HG03460 (cell line): ENCODE measurements at regions not wholly inside any gene's neighbourhood (a gene's known extent, or its start where the extent isn't known, plus 50 kb on each side); places are given as distances from the start of the nearest gene placed in this dataset.
"Not testable (repeated sequence)": the region's sequence is repeated elsewhere in the genome, so short reads cannot be mapped to it uniquely, and the experiment has no call there.

ENCODE experiments used
- ATAC-seq: cut with Tn5 transposase; IDR thresholded peaks from one replicate; pipeline ENCODE4 v1.9.1; 2021; ENCODE audit not compliant: unreplicated experiment

DNA sequence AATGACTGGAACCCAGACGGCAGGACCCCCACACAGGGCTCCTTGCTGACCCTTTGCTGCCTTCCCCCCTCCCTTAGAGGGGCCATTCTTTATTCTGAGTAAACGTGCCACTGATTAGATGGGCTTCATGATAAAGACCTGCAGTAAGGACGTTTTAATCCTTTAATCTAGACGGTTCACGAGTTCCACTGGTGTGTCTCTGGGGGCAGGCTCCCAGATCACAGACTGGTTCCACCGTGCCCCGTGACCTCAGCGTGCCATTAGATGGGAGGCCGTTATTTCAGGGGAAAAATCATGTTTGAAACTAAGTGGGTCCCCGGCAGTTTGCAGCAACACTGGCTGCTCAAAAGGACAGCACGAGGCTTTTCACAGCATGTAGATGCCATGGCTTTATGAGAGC, 246.9 kb upstream of the PLGLB2 start:
- ATAC-seq, result not testable (repeated sequence)

DNA sequence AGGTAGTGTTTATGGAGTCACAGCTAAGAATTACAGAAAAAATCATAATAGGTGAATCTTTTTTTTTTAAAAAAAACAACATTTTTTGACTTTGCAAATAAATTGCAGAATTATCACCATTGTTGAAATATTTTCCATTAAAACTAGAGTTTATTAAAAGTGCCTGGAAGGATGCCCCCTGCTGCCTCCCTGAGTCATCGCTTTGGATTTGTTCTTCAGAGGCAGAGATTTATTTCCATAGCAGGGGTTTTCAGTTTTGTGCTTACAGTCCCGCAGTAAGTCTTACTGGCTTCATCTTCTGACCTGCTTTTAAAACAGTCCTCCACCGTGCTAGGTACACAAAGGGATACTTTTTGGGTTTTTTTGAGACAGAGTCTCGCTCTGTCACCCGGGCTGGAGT, 244.9 kb upstream of the PLGLB2 start:
- ATAC-seq, result not testable (repeated sequence)

DNA sequence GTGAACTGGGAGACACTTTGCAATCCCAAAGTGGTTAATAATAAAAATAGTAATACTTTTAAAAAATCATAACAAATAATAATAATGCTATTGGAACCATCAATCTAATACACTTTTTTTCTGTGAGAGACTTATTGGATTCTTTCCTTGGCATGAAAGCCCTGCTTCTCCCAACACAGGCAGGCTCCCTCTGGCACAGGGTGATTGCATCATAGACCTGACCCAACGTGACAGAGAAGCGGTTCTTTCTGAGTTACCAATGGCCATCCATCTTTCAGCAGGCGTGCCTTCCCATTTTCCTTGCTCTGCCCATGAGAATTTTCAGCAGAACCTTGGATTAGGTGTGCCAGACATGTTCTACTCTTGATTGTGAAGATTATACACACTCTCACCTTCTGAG, 242.6 kb upstream of the PLGLB2 start:
- ATAC-seq, result not testable (repeated sequence)

DNA sequence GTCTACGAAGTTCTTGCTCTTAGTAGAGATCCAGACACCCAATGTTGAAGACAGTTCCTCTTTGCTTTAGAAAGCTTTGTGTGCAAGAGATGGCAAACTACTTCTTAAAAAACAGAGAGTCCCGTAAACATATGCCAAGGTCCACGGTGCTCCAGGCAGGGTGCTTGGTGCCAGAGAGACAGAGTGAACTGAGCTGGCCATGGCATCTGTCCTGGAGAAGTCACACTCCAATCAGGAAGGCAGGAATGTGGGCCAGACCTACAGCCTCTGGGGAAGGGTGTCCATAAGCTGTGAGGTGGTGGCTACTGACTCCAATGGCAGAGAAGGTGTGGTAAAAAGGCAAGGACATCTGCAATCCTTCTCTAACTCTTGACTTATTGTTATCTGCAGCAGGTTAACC, 242.0 kb upstream of the PLGLB2 start:
- ATAC-seq, result not testable (repeated sequence)

DNA sequence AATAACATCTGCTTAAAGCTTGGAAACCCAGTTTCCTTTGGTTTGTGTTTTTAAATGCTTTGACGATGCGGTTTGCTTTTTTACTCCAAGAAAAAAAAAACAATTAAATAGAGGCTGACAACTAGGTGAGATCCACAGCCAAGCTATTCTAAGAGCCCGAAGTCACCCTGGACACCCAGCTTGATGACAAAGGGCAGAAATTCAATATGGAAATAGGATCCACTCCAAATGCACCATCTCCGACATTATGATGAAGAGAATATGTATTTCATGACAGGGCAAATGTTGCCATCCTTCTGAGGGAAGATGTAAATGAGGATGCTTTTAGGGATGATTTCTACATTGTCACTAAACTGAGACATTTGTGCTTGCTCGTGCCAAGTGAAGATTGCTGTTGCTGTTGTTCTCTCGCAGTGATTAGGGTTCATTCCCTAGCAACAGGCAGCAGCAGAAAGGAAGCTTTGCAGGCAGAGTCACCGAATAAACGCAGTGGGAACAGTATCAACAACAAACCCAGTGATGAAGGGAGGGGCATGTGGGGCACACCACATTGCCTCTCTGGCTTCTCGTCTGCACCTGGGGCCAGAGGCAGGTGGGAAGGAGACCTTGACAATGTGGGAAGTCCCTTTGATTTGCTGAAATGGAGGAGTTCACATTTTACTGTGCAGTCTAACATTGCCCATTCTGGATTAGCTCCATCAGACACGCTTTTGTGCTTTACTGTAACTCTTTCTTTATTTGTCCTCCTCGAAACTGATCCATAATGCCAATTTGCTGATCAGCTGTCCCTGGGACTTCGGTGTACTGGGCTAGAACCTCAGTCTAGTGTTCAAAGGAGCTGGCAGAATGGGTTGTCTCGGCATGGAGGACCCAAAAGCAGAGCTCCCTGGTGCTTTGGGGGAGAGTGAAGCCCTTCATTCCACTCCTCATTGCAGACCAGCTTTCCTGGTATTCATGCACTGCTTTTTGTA, 240.2 kb upstream of the PLGLB2 start:
- ATAC-seq, result not testable (repeated sequence)

DNA sequence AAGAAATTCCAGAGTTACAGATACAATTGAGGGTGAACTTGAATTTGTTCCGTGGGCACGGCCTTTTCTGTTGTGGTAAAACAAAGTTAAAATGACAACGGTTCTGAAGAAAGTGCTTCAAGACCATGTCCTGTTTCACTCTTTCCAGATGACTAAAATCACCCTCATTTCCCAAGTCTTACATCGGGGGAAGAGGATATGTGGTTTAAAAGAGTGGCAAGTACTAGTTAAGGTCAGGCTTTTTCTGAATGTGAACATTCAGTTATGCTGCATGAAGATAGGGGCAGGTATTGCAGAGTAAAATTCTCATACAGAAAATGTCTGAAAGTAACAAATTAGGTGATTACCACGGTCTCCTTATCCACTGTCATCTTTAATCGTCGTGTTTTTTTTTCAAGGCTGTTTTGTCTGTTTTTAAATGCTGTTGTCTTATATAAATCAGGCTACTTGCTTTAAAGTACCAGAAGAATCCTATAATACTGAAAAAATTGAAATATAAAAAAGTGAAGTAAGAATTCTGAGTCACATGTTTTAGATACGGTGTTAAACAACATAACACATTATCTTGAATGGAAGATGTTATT, 236.6 kb upstream of the PLGLB2 start:
- not testable (repeated sequence) for ATAC-seq

DNA sequence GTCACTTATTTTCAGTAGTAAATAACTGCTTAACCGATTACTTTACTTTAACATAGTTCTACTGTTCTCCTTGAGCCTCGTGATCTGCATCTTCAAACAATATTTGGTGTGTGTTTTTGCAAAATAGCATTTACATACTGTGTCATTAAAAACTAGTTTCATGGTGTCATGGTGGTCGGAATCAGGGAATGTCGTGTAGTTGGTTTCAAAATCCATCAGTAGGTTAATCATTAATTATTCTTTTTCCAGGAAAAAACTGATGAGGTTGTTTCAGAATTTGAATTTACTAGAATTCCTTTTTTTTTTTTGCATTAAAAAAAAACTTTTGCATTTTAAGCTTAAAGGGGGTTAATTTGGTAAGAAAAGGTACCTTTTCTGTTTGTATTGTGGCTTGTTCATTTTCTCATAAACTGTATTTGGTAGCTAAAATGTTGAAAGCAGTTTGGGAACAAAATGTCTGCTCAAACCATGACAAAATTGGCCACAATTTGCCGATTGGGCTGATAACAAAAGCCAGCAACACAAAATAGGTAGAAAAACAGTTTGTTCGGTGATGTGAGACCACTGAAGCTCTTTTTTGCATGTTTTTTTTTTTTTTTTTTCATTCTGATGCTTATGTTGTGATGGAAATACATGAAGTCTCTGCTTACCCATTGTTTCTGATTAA, 234.9 kb upstream of the PLGLB2 start:
- not testable (repeated sequence) for ATAC-seq

DNA sequence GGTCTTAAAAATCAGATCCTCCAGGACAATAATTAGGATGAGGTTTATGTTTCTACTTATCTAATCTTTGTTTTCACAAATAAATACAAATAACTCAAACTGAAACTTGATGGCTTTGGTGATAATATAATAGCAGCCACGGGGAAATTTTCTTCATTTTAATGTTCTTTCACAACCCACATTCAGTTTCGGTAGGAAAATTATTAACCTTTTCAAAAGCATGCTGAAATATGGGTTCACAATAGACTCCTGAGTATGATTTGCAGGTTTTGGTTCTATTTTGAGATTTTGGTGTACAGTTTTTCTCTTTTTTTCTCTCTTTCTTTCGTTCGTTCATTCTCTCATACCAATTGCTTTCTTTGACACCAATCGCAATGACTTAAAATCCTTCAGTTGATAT, 233.9 kb upstream of the PLGLB2 start:
- ATAC-seq, result peak; percentile 70

DNA sequence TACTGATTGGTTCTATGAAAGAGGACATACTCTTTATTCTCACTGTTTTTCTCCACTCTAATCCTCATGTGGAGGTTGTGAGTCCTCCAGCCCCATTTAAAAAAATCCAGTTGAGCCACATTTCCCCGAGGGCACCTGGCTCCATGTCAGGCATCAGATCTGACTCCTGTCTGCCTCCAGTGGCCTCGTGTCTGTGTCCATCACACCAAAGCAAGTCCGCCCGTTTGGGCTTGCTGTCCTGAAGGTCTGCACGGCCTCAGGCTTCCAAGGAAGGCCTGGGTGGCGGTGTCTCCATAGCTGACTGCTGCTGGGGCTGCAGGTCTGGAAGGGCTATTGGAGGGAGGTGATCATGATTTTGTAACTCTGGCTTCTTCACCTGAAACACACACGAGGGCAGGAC, 233.4 kb upstream of the PLGLB2 start:
- not testable (repeated sequence) for ATAC-seq

DNA sequence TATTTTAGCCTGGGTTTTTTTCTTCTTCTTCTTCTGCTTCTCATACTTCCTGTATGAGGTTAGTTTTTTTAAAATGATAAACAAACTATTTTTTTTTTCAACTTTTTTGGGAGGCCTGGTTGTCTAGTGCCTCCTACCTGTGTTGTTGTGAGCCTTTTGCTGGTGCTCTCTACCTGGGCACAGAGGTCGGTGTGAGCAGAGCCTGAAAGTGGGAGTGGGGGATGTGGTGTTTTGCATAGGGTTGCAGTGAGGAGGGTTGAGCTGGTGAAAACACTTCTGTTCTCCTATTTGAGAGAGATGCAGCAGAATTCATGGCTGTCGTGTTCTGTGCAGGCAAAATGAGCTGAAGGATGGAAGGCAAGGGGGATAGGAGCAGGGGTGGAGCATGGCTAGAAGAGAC, 232.7 kb upstream of the PLGLB2 start:
- not testable (repeated sequence) for ATAC-seq

DNA sequence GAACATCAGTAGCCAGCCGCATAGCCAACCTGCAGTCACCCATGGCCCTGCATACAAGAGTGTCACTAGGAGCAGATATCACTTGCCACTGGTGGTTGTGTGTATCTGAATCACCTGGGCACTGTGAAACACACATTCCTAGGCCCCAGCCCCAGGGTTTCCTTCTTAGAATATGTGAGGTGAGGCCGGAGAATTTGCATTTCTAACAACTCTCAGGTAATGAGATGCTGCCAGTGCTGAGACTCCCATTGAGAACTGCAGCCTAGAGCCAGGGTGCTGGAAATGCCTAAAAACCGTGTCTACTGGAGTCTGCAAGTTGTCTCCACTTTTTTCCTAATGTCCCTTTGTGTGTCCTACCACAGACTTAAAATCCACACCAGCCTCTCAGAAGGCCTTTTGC, 232.0 kb upstream of the PLGLB2 start:
- ATAC-seq, result not testable (repeated sequence)

DNA sequence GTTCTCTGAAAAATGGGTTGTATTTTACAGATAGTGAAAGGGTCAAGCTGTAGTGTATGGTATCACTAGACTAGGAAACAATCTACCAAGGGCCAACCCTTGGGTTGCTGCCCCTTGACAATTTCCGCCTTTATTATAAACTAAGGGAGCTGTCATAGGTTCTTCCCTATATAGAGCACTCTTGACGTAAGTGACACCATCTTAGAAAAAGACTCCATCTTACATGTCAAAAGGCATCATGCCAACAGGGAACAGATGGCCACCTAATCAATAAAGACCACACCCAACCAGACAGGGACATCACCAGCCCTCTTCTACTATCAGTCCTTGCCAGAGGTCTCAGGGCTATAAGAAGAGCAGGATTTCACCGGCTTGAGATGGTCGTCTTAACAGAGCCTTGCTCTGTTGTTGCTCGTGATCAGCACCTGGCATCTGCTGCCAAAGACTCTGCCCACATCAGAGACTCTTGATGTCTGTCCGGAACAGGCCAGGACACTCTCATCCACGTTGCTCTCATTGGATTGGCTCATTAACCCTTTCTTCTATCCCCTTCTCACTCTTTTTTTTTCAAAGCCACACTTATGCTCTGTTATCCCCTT, 231.4 kb upstream of the PLGLB2 start:
- ATAC-seq, result not testable (repeated sequence)

DNA sequence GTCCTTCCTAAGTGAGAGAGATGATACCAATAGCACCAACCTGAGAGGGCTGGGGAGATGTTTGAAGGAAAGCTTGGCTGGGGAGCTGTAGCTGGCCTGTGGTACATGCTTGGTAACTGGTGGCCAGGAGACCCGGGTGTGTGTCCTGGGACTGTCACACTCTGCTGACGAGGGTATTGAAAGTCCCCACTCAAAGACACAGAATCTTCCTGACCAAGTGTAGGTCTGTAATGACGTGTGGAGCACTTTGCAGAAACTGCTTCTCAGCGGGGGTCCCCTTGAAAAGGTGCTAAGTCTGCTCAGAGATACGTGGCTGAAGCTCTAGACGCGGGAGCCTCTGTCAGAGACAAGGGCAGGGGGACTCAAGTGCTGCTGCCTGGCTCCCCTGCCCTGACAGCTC, 230.4 kb upstream of the PLGLB2 start:
- ATAC-seq, result not testable (repeated sequence)

DNA sequence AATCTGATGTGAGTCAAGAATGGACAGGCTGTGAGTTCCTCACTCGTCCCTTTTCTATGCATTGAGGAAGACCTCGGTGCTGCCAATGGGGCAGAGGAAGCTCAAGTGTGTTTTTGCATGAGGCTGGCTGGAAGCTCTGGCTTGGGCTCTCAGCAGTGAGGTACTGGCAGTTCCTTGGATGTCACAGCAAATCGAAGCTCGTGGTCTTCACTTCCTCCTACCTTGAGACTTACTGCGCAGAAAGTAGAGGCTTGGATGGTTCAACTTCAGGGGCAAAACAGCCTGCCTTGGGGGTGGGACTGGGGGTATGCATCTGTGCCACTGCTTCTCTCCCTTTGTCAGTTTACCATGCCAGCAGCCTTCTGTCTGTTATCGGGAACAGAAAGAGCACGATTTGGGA, 229.8 kb upstream of the PLGLB2 start:
- not testable (repeated sequence) for ATAC-seq

DNA sequence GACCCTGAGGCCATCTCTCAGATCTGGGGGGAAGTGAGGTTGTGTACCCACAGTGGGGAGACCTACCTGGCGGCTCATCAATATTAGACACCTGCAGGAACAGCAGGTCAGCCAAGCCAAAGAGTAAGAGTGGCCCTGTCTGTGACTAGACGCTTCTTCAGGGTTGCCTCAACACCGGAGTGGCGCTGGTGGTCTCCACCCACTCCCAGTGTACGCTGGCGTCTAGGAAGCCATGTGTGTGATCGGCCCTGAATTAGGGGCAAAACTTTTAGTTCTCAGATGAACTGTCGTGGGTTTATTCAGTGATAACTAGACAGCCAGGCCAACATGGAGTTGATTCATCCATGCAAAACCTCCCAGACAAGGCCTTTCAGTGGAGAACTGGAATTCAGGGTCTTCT, 229.3 kb upstream of the PLGLB2 start:
- ATAC-seq, result not testable (repeated sequence)

DNA sequence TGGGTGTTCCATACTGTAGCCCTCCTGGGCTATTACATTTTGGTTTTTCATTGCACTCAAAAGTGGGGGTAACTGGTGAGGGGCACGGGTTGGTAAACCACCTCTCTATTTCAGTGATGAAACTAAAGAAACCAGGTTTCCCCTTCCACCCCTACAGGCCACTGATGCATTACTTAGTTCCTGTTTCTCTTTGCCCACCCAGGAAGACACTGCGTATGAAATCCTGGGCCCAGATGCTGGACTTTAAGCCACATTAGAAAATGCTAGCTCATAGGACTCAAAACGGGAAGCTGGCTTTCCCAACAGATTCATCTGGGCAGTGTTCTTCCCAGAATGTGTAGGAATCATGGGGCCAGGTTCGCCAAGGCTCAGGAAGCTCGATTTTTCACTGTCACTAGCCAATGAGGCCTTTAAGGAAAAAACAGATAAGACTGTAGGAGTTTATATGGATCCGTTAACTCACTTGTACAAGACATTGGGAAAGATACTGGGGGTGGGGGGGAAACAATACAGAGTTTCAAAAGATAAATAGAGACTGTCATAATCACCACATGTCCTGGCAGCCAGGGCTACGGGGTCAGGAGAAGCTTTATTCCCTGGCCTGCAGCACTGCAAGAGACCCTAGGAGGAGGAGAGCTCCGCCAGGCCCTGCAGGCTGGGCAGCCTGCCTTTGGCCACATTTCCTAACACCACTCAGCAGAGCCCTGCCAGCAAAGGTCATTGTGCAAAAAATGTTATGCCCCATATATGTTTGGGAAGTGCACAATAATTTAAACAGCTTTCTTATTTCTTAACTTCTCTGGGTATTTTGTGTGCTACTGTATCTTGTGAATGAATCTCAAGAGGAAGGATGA, 228.5 kb upstream of the PLGLB2 start:
- ATAC-seq, result peak; percentile 56

DNA sequence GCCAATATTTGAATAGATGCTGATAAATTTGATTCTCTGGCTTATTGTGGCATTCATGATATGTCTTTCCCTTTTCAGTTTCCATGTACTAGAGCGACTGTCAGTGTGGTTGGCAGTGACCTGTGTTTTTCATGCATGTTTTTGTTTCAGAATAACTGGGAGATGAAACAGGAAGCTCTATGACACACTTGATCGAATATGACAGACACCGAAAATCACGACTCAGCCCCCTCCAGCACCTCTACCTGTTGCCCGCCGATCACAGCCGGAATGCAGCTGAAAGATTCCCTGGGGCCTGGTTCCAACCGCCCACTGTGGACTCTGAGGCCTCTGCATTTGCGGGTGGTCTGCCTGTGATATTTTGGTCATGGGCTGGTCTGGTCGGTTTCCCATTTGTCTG, 226.8 kb upstream of the PLGLB2 start:
- peak; percentile 64 for ATAC-seq

DNA sequence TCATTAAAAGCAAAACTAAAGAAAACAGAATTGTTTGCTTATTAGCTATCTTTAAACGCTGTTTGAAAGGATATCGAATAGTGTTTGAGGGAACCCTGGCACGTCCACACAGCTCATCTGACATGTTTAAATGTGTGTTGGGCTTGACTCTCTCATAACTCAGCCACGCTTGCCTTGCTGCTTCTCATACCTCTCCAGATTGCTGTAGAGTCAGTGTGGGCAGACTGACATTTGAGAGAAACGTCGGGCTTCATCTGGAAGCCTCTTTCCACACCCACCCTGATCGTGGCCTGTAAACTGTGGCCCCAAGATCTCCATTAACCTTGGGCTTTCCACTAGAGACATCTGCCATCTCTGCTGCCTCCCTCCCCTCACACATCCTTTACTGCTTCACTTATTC, 226.4 kb upstream of the PLGLB2 start:
- not testable (repeated sequence) for ATAC-seq

DNA sequence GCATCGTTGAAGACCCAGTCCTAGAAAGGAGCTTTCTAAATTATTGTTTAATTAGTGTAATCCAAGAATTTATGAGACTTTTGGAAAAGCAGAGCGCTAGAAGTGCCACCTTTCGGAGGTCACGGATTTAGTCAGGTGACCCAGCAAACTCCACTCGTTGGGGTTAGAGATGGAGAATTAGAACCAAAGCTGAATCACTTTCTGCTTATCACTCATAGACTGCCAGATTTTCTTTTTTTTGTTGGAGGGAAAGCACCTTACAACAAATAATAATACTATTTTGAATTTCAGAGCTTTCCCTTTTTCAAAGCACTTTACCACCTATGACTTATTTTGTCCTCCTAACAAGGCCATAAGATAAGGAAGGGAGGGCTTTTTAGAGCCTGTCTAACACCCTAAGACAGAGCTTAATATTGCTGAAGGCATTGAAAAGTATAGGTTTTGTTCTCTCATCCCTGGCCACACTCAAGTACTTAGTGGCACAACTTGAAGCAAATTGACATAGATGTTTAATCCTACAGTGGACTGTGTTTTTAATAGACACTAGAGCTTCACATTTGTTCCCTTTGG, 223.2 kb upstream of the PLGLB2 start:
- not testable (repeated sequence) for ATAC-seq

DNA sequence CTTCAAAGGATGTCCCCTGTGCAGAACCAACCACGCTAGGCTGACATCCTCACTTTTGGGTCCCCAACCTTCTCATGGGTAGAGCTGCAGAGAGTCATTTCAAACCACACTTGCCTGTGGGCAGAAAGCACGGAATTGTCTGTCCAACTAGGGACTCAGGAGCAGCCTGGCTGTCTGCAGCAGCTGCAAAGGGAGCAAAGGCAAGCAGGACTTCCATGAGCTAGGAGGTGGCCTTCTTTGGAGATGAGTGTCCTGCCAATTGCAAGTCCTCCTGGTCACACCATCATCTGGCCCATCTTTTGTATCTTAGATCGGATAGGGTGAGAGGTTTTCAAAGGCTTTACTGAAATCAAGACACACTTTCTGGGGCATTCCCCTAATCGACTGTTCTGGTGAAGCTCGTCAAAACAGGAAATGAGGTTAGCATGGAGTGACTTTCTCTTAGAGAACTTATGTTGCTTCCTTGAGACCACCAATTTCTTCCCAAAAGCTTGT, 222.3 kb upstream of the PLGLB2 start:
- not testable (repeated sequence) for ATAC-seq
